BLaER1 (cell line): ENCODE measurements at regions not wholly inside any gene's neighbourhood (a gene's known extent, or its start where the extent isn't known, plus 50 kb on each side); places are given as distances from the start of the nearest gene placed in this dataset.

Experiments
- H3K27ac ChIP-seq: shearing (Covaris generic); formaldehyde crosslinking; 2 replicates; pipeline ENCODE4 v1.8.1; 2022
- H3K27me3 ChIP-seq: shearing (Covaris generic); formaldehyde crosslinking; 2 replicates; pipeline ENCODE4 v1.8.1; 2022
- H3K36me3 ChIP-seq: shearing (Covaris generic); formaldehyde crosslinking; 2 replicates; pipeline ENCODE4 v1.8.1; 2022
- H3K4me1 ChIP-seq: shearing (Covaris generic); formaldehyde crosslinking; 2 replicates; pipeline ENCODE4 v1.8.1; 2022
- H3K4me2 ChIP-seq: shearing (Covaris generic); formaldehyde crosslinking; 2 replicates; pipeline ENCODE4 v1.8.1; 2022
- H3K4me3 ChIP-seq: shearing (Covaris generic); formaldehyde crosslinking; 2 replicates; pipeline ENCODE4 v1.8.1; 2022
- H3K9ac ChIP-seq: shearing (Covaris generic); formaldehyde crosslinking; 2 replicates; pipeline ENCODE4 v1.8.1; 2022
- H3K9me3 ChIP-seq: shearing (Covaris generic); formaldehyde crosslinking; 2 replicates; pipeline ENCODE4 v1.8.1; 2022
- H4K20me1 ChIP-seq: shearing (Covaris generic); formaldehyde crosslinking; 2 replicates; pipeline ENCODE4 v1.8.1; 2022
- Cebpa-rat ChIP-seq: shearing (Covaris generic); IDR thresholded peaks from 2 replicates; pipeline ENCODE4 v1.8.1; 2022

GRCh38 chr4:92184566-92184965 is 119.2 kb upstream of the GRID2 start:
- H4K20me1 ChIP-seq: no peaks in the 10 kb centered on the region
- H3K4me1 ChIP-seq: no peaks in the 10 kb centered on the region
- H3K36me3 ChIP-seq: no peaks in the 10 kb centered on the region
- H3K9me3 ChIP-seq: peaks cover 17% of the 10 kb centered on the region
- no peaks in the 10 kb centered on the region for H3K27me3 ChIP-seq
- TF ChIP-seq Cebpa-rat: no peak
- H3K4me3 ChIP-seq: no peak overlapping the region
- no peak overlapping the region for H3K27ac ChIP-seq
- H3K4me2 ChIP-seq: no peak overlapping the region
- H3K9ac ChIP-seq: no peak overlapping the region

GRCh38 chr4:92186239-92186638 is 117.5 kb upstream of the GRID2 start:
- H3K27ac ChIP-seq: no peak overlapping the region
- H4K20me1 ChIP-seq: no peaks in the 10 kb centered on the region
- H3K27me3 ChIP-seq: no peaks in the 10 kb centered on the region
- H3K4me2 ChIP-seq: no peak overlapping the region
- no peak for TF ChIP-seq Cebpa-rat
- no peak overlapping the region for H3K4me3 ChIP-seq
- H3K9me3 ChIP-seq: peaks cover 17% of the 10 kb centered on the region
- no peak overlapping the region for H3K9ac ChIP-seq
- no peaks in the 10 kb centered on the region for H3K36me3 ChIP-seq
- H3K4me1 ChIP-seq: no peaks in the 10 kb centered on the region

- Histone ChIP-seq H3K27ac (no peak overlapping the region), H3K4me1 (no peaks in the 10 kb centered on the region), H3K27me3 (no peaks in the 10 kb centered on the region), H3K4me2 (no peak overlapping the region), H3K4me3 (no peak overlapping the region), H3K9me3 (no peaks in the 10 kb centered on the region), H3K9ac (no peak overlapping the region), H3K36me3 (no peaks in the 10 kb centered on the region), H4K20me1 (no peaks in the 10 kb centered on the region)
- TF ChIP-seq Cebpa-rat: no peak
Observed at GRCh38 chr4:92189146-92189545, 114.6 kb upstream of the GRID2 start.

- Histone ChIP-seq H3K27ac (no peak overlapping the region), H3K4me3 (no peak overlapping the region), H3K4me2 (no peak overlapping the region), H3K36me3 (no peaks in the 10 kb centered on the region), H3K4me1 (no peaks in the 10 kb centered on the region), H3K27me3 (no peaks in the 10 kb centered on the region), H4K20me1 (no peaks in the 10 kb centered on the region), H3K9me3 (no peaks in the 10 kb centered on the region), H3K9ac (no peak overlapping the region)
- TF ChIP-seq Cebpa-rat: no peak
Observed at GRCh38 chr4:92198711-92199110, 105.1 kb upstream of the GRID2 start.

GRCh38 chr4:92199135-92199534 is 104.6 kb upstream of the GRID2 start:
- no peaks in the 10 kb centered on the region for H3K9me3 ChIP-seq

GRCh38 chr4:92210906-92211305 is 92.9 kb upstream of the GRID2 start:
- no peaks in the 10 kb centered on the region for H3K27me3 ChIP-seq
- H3K36me3 ChIP-seq: no peaks in the 10 kb centered on the region
- no peak overlapping the region for H3K4me2 ChIP-seq
- no peaks in the 10 kb centered on the region for H4K20me1 ChIP-seq
- no peaks in the 10 kb centered on the region for H3K4me1 ChIP-seq
- H3K9ac ChIP-seq: no peak overlapping the region
- H3K27ac ChIP-seq: no peak overlapping the region
- H3K4me3 ChIP-seq: no peak overlapping the region
- no peak for TF ChIP-seq Cebpa-rat
- no peaks in the 10 kb centered on the region for H3K9me3 ChIP-seq

More at GRCh38 chr4:92199135-92199534, 104.6 kb upstream of the GRID2 start:
- no peaks in the 10 kb centered on the region for H4K20me1 ChIP-seq
- H3K36me3 ChIP-seq: no peaks in the 10 kb centered on the region
- no peak overlapping the region for H3K4me2 ChIP-seq
- no peak for TF ChIP-seq Cebpa-rat
- H3K4me3 ChIP-seq: no peak overlapping the region
- H3K27ac ChIP-seq: no peak overlapping the region
- no peaks in the 10 kb centered on the region for H3K4me1 ChIP-seq
- H3K27me3 ChIP-seq: no peaks in the 10 kb centered on the region
- no peak overlapping the region for H3K9ac ChIP-seq

GRCh38 chr4:92215476-92215875 is 88.3 kb upstream of the GRID2 start:
- Histone ChIP-seq H3K4me2 (no peak overlapping the region), H3K9ac (no peak overlapping the region), H3K4me1 (no peaks in the 10 kb centered on the region), H3K36me3 (no peaks in the 10 kb centered on the region), H3K27ac (no peak overlapping the region), H3K4me3 (no peak overlapping the region), H3K9me3 (no peaks in the 10 kb centered on the region), H4K20me1 (no peaks in the 10 kb centered on the region), H3K27me3 (no peaks in the 10 kb centered on the region)
- no peak for TF ChIP-seq Cebpa-rat

- Histone ChIP-seq H3K27ac (no peak overlapping the region), H3K9ac (no peak overlapping the region), H3K9me3 (no peaks in the 10 kb centered on the region), H3K4me2 (no peak overlapping the region), H3K4me3 (no peak overlapping the region), H3K27me3 (no peaks in the 10 kb centered on the region), H4K20me1 (no peaks in the 10 kb centered on the region), H3K4me1 (no peaks in the 10 kb centered on the region), H3K36me3 (no peaks in the 10 kb centered on the region)
- no peak for TF ChIP-seq Cebpa-rat
Observed at GRCh38 chr4:92231511-92231910, 72.3 kb upstream of the GRID2 start.

- Histone ChIP-seq H3K4me1 (no peaks in the 10 kb centered on the region), H3K27ac (no peak overlapping the region), H3K36me3 (no peaks in the 10 kb centered on the region), H3K4me3 (no peak overlapping the region), H3K9ac (no peak overlapping the region), H3K9me3 (no peaks in the 10 kb centered on the region), H3K27me3 (no peaks in the 10 kb centered on the region), H3K4me2 (no peak overlapping the region), H4K20me1 (no peaks in the 10 kb centered on the region)
- no peak for TF ChIP-seq Cebpa-rat
Observed at GRCh38 chr4:92232566-92232965, 71.2 kb upstream of the GRID2 start.

GRCh38 chr4:92234393-92235176 is 69.2 kb upstream of the GRID2 start:
- Histone ChIP-seq H3K27ac (no peak overlapping the region), H3K4me1 (no peaks in the 10 kb centered on the region), H3K9ac (no peak overlapping the region), H3K9me3 (no peaks in the 10 kb centered on the region), H3K36me3 (no peaks in the 10 kb centered on the region), H3K27me3 (no peaks in the 10 kb centered on the region), H4K20me1 (no peaks in the 10 kb centered on the region), H3K4me2 (no peak overlapping the region), H3K4me3 (no peak overlapping the region)
- TF ChIP-seq Cebpa-rat: no peak

GRCh38 chr4:92235731-92236130 is 68.0 kb upstream of the GRID2 start:
- Histone ChIP-seq H3K4me1 (no peaks in the 10 kb centered on the region), H3K27ac (no peak overlapping the region), H3K4me2 (no peak overlapping the region), H4K20me1 (no peaks in the 10 kb centered on the region), H3K9ac (no peak overlapping the region), H3K36me3 (no peaks in the 10 kb centered on the region), H3K4me3 (no peak overlapping the region), H3K27me3 (no peaks in the 10 kb centered on the region), H3K9me3 (no peaks in the 10 kb centered on the region)
- TF ChIP-seq Cebpa-rat: no peak
